Trophoblast cell (in vitro differentiated cells and primary cell): ENCODE measurements at regions not wholly inside any gene's neighbourhood (a gene's known extent, or its start where the extent isn't known, plus 50 kb on each side); places are given as distances from the start of the nearest gene placed in this dataset.

Experiments
- DNase-seq, 2 donors: peaks; one replicate each; pipeline ENCODE4 v3.0.0-alpha.2; 2016
- H2AFZ ChIP-seq: 2 replicates; pipeline ENCODE4 v1.6.1; 2013; ENCODE audit warnings: low read length, moderate library complexity, mild to moderate bottlenecking; ENCODE audit not compliant: insufficient read depth, poor library complexity
- H2AK5ac ChIP-seq: 2 replicates; pipeline ENCODE4 v1.6.1; 2013; ENCODE audit warnings: mild to moderate bottlenecking, low read length
- H2BK120ac ChIP-seq: 2 replicates; pipeline ENCODE4 v1.6.1; 2013; ENCODE audit warnings: low read length, mild to moderate bottlenecking, moderate library complexity; ENCODE audit not compliant: insufficient read depth, poor library complexity
- H2BK12ac ChIP-seq: 2 replicates; pipeline ENCODE4 v1.6.1; 2013; ENCODE audit warnings: mild to moderate bottlenecking, low read length, moderate library complexity
- H2BK5ac ChIP-seq: 2 replicates; pipeline ENCODE4 v1.6.1; 2013; ENCODE audit warnings: low read length, low read depth, moderate library complexity, mild to moderate bottlenecking; ENCODE audit not compliant: poor library complexity
- H3K14ac ChIP-seq: 2 replicates; pipeline ENCODE4 v1.6.1; 2013; ENCODE audit warnings: mild to moderate bottlenecking, low read length
- H3K18ac ChIP-seq: 2 replicates; pipeline ENCODE4 v1.6.1; 2013; ENCODE audit warnings: mild to moderate bottlenecking, low read length
- H3K23ac ChIP-seq: 2 replicates; pipeline ENCODE4 v1.6.1; 2013; ENCODE audit warnings: low read length
- H3K27ac ChIP-seq: 2 replicates; pipeline ENCODE4 v1.5.1; 2013; ENCODE audit warnings: low read depth, mild to moderate bottlenecking, inconsistent platforms, low read length, moderate library complexity
- H3K27me3 ChIP-seq: 2 replicates; pipeline ENCODE4 v1.6.1; 2013; ENCODE audit warnings: inconsistent platforms, mild to moderate bottlenecking, low read length, moderate library complexity; ENCODE audit not compliant: insufficient read depth
- H3K36me3 ChIP-seq, 2 experiments: 1 replicate in 1 of 2; 2 replicates in 1 of 2; pipeline ENCODE4 v1.6.1; 2013; ENCODE audit warnings: low read length in 2 of 2, mild to moderate bottlenecking in 2 of 2, moderate library complexity in 1 of 2; ENCODE audit not compliant: insufficient read depth in 2 of 2, control insufficient read depth in 1 of 2
- H3K4ac ChIP-seq: 2 replicates; pipeline ENCODE4 v1.6.1; 2013; ENCODE audit warnings: low read depth, mild to moderate bottlenecking, low read length, moderate library complexity
- H3K4me1 ChIP-seq, 2 experiments: 1 replicate in 1 of 2; 2 replicates in 1 of 2; pipeline ENCODE4 v1.6.1; 2013; ENCODE audit warnings: low read length in 2 of 2, mild to moderate bottlenecking in 2 of 2, moderate library complexity in 1 of 2; ENCODE audit not compliant: insufficient read depth in 2 of 2, control insufficient read depth in 1 of 2
- H3K4me2 ChIP-seq: 2 replicates; pipeline ENCODE4 v1.6.1; 2013; ENCODE audit warnings: inconsistent platforms, mild to moderate bottlenecking, low read length, moderate library complexity
- H3K4me3 ChIP-seq: 2 replicates; pipeline ENCODE4 v1.5.1; 2013; ENCODE audit warnings: mild to moderate bottlenecking, low read depth, low read length, inconsistent platforms
- H3K79me1 ChIP-seq: one replicate; pipeline ENCODE4 v1.6.1; 2013; ENCODE audit warnings: low read length
- H3K79me2 ChIP-seq: 2 replicates; pipeline ENCODE4 v1.6.1; 2013; ENCODE audit warnings: low read length, mild to moderate bottlenecking; ENCODE audit not compliant: control insufficient read depth, insufficient read depth, poor library complexity
- H3K9ac ChIP-seq: 2 replicates; pipeline ENCODE4 v1.6.1; 2013; ENCODE audit warnings: mild to moderate bottlenecking, low read length
- H3K9me3 ChIP-seq: 2 replicates; pipeline ENCODE4 v1.6.1; 2013; ENCODE audit warnings: low read depth, mild to moderate bottlenecking, control low read depth, inconsistent platforms, low read length; ENCODE audit not compliant: insufficient read depth
- H4K12ac ChIP-seq: 2 replicates; pipeline ENCODE4 v1.6.1; 2013; ENCODE audit warnings: low read depth, mild to moderate bottlenecking, low read length, moderate library complexity
- H4K8ac ChIP-seq: 2 replicates; pipeline ENCODE4 v1.6.1; 2013; ENCODE audit warnings: low read depth, mild to moderate bottlenecking, low read length, moderate library complexity
- H4K91ac ChIP-seq: one replicate; pipeline ENCODE4 v1.6.1; 2013; ENCODE audit warnings: low read depth, mild to moderate bottlenecking, low read length, moderate library complexity
- WGBS: extraction: QIAGEN DNeasy Blood & Tissue Kit; methylation state at CpG from one replicate; pipeline ENCODE4 v1.1.7; 2013; ENCODE audit warnings: missing lambda C conversion rate; ENCODE audit not compliant: insufficient read length, insufficient coverage; ENCODE audit errors: extremely low coverage; 5-methylcytosine and 5-hydroxymethylcytosine counted together

DNA sequence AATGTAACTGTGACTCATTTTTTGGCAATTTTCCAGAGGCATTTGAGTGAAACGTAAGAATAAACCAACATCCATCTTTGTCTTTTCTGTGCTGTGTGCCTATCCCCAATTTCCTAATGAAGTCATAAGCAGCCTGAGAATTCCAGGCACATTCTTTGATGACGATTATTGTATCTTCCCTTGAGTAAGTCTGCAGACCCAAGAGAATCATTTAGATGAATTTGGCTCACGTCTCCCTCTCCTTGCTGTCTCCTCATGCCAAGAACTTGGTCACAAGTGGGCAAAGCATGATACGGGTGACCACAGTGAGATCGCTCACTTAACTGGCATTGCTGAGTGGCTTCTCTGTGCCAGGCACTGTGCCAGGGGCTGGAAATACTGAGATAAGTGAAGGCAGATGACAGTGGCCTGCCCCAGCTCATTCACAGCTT lies 384.5 kb upstream of the IL12A start:
- Histone ChIP-seq H3K36me3 (no peaks in the 10 kb centered on the region), H3K4ac (no peak overlapping the region), H2AK5ac (no peak overlapping the region), H2BK12ac (no peak overlapping the region), H2AFZ (no peak overlapping the region), H4K91ac (no peak overlapping the region), H3K27me3 (no peaks in the 10 kb centered on the region), H3K9ac (no peak overlapping the region), H3K4me3 (no peak overlapping the region), H2BK5ac (no peak overlapping the region), H4K8ac (no peak overlapping the region), H3K18ac (no peak overlapping the region), H3K23ac (no peak overlapping the region), H3K9me3 (no peaks in the 10 kb centered on the region), H3K4me1 (no peaks in the 10 kb centered on the region), H3K4me2 (no peak overlapping the region), H3K79me1 (no peaks in the 10 kb centered on the region), H4K12ac (no peak overlapping the region), H2BK120ac (no peak overlapping the region), H3K14ac (no peak overlapping the region), H3K27ac (no peak overlapping the region), H3K79me2 (no peaks in the 10 kb centered on the region)
- WGBS = no CpG with 5 or more reads among the region's 5 CpGs
- no peak for DNase-seq

DNA sequence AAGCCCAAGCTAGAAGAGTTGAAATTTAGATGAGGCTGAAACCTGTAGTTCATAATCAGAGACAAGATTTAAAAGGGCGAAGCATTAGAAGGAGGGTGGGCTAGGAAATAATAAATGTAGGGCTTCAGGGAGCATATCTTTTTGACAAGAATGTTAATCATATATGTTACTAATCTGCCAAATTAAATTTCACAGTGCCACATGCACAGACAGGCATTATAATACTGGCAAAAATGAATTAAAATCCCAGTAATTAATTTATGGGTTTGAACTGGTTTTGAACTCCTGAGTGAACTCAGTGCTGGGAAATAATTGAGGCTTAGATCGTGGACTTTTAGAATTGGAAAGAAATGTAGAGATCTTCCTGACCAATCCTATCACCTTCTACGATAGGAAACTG lies 383.5 kb upstream of the IL12A start:
- no peak overlapping the region for H3K4ac ChIP-seq
- H2BK5ac ChIP-seq = no peak overlapping the region
- no peak overlapping the region for H2BK120ac ChIP-seq
- no peak overlapping the region for H3K14ac ChIP-seq
- H3K9me3 ChIP-seq = no peaks in the 10 kb centered on the region
- H3K4me1 ChIP-seq = no peaks in the 10 kb centered on the region
- no peaks in the 10 kb centered on the region for H3K36me3 ChIP-seq
- H3K27ac ChIP-seq = no peak overlapping the region
- no peak overlapping the region for H2AFZ ChIP-seq
- H3K4me3 ChIP-seq = no peak overlapping the region
- no peak overlapping the region for H3K18ac ChIP-seq
- DNase-seq = no peak
- H3K9ac ChIP-seq = no peak overlapping the region
- no peak overlapping the region for H3K23ac ChIP-seq
- no peak overlapping the region for H3K4me2 ChIP-seq
- no peak overlapping the region for H4K91ac ChIP-seq
- WGBS = no CpG with 5 or more reads among the region's 3 CpGs
- H4K8ac ChIP-seq = no peak overlapping the region
- H3K27me3 ChIP-seq = no peaks in the 10 kb centered on the region
- H2AK5ac ChIP-seq = no peak overlapping the region
- H3K79me2 ChIP-seq = no peaks in the 10 kb centered on the region
- H3K79me1 ChIP-seq = no peaks in the 10 kb centered on the region
- no peak overlapping the region for H4K12ac ChIP-seq
- H2BK12ac ChIP-seq = no peak overlapping the region

DNA sequence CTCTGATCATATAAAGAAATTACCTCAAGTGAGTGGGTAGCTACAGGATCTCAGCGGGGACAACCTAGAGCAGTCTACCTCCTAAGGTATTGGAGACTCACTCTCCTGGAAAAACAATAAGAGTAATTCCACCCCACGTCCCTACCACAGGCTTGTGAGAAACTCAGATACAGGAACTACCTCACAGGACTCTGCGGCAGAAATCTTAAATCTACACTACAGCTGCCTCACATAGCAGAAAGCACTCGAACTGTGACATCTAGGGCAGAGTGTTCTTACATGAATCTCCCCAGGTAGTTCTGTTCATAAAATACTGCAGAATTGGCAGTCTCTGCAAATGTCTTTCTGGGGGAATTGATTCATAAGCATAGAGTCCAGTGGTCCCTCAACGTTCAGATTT lies 382.9 kb upstream of the IL12A start:
- Histone ChIP-seq H3K27me3 (no peaks in the 10 kb centered on the region), H4K12ac (no peak overlapping the region), H2BK5ac (no peak overlapping the region), H3K18ac (no peak overlapping the region), H3K4me2 (no peak overlapping the region), H3K4me1 (no peaks in the 10 kb centered on the region), H3K9ac (no peak overlapping the region), H2AFZ (no peak overlapping the region), H3K14ac (no peak overlapping the region), H3K4ac (no peak overlapping the region), H2BK120ac (no peak overlapping the region), H4K91ac (no peak overlapping the region), H2AK5ac (no peak overlapping the region), H2BK12ac (no peak overlapping the region), H3K23ac (no peak overlapping the region), H3K9me3 (no peaks in the 10 kb centered on the region), H3K79me1 (no peaks in the 10 kb centered on the region), H3K4me3 (no peak overlapping the region), H3K36me3 (no peaks in the 10 kb centered on the region), H4K8ac (no peak overlapping the region), H3K27ac (no peak overlapping the region), H3K79me2 (no peaks in the 10 kb centered on the region)
- WGBS = no CpG with 5 or more reads among the region's 5 CpGs
- DNase-seq = no peak

DNA sequence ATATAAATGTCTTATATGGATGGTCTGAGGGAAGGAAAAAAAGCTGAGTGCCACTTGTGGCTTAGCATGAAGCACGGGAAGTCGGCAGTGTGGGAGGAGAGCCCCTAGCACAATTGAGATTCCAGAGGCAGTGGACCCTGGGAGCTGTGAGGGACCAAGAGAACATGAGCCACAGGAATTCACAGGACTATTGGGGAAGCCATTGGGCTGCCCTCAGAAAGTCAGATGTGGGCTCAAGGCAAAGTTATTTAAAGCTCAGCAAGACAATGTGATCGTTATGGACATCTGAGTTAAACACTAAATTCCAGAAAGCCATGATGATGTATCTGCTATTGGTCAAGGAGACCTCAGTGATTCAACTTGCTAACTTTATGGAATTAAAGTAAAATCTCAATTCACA lies 380.8 kb upstream of the IL12A start:
- H3K4me1 ChIP-seq = no peaks in the 10 kb centered on the region
- H2BK120ac ChIP-seq = no peak overlapping the region
- H3K4me2 ChIP-seq = no peak overlapping the region
- no peak overlapping the region for H4K12ac ChIP-seq
- H3K79me1 ChIP-seq = no peaks in the 10 kb centered on the region
- H3K79me2 ChIP-seq = no peaks in the 10 kb centered on the region
- H3K4me3 ChIP-seq = no peak overlapping the region
- no peak overlapping the region for H2BK12ac ChIP-seq
- H3K36me3 ChIP-seq = no peaks in the 10 kb centered on the region
- H4K8ac ChIP-seq = no peak overlapping the region
- H3K9ac ChIP-seq = no peak overlapping the region
- no peak overlapping the region for H2AFZ ChIP-seq
- H3K9me3 ChIP-seq = no peaks in the 10 kb centered on the region
- no peak overlapping the region for H3K18ac ChIP-seq
- H2BK5ac ChIP-seq = no peak overlapping the region
- no peak overlapping the region for H3K27ac ChIP-seq
- H3K23ac ChIP-seq = no peak overlapping the region
- H3K27me3 ChIP-seq = no peaks in the 10 kb centered on the region
- H2AK5ac ChIP-seq = no peak overlapping the region
- no peak overlapping the region for H3K4ac ChIP-seq
- no peak overlapping the region for H4K91ac ChIP-seq
- no peak for DNase-seq
- H3K14ac ChIP-seq = no peak overlapping the region
- no CpG with 5 or more reads among the region's 3 CpGs for WGBS
